ENCODE measurements at regions not wholly inside any gene's neighbourhood (a gene's known extent, or its start where the extent isn't known, plus 50 kb on each side); places are given as distances from the start of the nearest gene placed in this dataset.

DNA sequence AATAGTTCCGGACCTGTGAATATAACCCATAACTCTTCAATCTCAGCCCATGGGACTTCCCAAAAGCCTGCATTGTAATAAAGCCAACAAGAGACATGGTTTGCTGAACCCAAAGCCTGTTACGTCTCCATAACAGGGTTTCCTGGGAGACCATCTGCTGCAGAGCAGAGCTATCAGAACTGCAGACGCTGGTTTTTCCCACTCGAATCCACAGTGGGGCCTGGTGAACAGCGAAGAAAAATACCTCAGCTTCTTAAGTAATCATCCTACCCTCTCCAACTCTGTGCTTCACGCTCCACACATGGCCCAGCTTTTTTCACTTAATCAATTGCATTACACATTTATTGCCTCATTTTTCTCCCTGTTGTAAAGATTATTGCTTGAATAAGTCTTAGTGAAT is 409.5 kb upstream of the GRIA1 start:
- DNase-seq (ENCODE audit: low spot score): no peak
- in situ Hi-C loops (cut with MboI; ENCODE audit: low sequenced_read_pairs, unreplicated experiment): no loop called here
- TF ChIP-seq, protein P1, sequence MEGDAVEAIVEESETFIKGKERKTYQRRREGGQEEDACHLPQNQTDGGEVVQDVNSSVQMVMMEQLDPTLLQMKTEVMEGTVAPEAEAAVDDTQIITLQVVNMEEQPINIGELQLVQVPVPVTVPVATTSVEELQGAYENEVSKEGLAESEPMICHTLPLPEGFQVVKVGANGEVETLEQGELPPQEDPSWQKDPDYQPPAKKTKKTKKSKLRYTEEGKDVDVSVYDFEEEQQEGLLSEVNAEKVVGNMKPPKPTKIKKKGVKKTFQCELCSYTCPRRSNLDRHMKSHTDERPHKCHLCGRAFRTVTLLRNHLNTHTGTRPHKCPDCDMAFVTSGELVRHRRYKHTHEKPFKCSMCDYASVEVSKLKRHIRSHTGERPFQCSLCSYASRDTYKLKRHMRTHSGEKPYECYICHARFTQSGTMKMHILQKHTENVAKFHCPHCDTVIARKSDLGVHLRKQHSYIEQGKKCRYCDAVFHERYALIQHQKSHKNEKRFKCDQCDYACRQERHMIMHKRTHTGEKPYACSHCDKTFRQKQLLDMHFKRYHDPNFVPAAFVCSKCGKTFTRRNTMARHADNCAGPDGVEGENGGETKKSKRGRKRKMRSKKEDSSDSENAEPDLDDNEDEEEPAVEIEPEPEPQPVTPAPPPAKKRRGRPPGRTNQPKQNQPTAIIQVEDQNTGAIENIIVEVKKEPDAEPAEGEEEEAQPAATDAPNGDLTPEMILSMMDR (IDR thresholded peaks at IDR 0.05; ENCODE audit: borderline replicate concordance, control extremely low read depth, extremely low read depth, insufficient read depth, missing control alignments): no peak

DNA sequence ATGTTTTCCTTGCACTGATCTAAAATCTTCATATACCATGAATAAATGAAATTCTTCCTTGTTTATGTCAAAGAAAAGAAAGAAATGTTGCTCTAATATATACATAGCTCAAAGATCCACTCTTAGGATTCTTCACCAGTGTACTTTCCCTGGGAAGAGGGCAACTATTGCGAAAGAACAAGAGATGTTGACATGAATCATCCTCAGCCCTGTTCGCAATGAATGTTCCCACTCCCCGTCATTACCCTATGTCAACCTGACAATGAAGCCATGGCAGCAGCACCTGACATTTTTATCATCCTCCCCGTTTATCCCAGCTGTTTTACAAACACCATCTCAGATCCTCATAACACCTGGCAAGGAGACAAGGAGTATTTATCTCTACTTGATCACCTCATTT is 409.1 kb upstream of the GRIA1 start:
- in situ Hi-C loops (cut with MboI; ENCODE audit: low sequenced_read_pairs, unreplicated experiment): no loop called here
- no peak for DNase-seq (ENCODE audit: low spot score)
- TF ChIP-seq, protein P1 (IDR thresholded peaks at IDR 0.05; ENCODE audit: borderline replicate concordance, control extremely low read depth, extremely low read depth, insufficient read depth, missing control alignments): no peak

DNA sequence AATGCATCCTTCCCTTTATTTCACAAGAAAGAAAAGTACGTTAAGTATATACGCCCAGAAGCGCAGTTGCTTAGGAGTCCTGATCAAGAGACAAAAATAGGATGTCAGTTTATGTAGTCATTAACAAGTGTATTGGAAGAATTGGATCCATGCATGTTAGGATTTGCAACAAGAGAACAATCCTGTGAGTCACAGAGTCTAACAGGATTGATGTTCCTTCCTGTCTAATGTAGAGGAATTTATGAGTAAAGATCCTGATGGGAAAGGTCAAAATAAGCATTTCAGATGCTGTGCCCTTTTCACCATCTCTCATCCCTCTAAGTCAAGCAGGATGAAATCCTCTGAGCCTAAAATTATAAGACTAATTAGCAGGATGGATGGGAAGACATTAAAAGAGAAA is 406.0 kb upstream of the GRIA1 start:
- DNase-seq (ENCODE audit: low spot score): no peak
- in situ Hi-C loops (cut with MboI; ENCODE audit: low sequenced_read_pairs, unreplicated experiment): no loop called here
- TF ChIP-seq, protein P1 (IDR thresholded peaks at IDR 0.05; ENCODE audit: borderline replicate concordance, control extremely low read depth, extremely low read depth, insufficient read depth, missing control alignments): no peak

DNA sequence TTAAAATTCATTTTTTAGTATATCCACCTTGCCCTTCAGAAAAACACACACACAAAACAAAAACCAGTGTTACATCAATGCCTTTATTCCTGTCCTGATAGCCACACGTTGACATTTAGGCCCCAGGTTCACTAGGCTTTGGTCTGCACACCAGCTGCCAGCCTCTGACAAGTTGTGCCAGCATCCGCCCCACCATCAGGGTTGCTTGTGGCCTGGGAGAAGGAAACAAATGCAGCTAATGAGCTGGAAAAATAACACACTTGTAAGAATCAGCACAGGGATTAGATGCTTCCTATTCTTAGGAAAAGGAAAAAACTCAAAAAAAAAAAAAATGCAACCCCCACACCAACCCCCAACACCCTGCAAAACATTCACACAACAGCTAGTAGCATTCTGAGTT is 404.0 kb upstream of the GRIA1 start:
- TF ChIP-seq, protein P1 (IDR thresholded peaks at IDR 0.05; ENCODE audit: borderline replicate concordance, control extremely low read depth, extremely low read depth, insufficient read depth, missing control alignments): no peak
- in situ Hi-C loops (cut with MboI; ENCODE audit: low sequenced_read_pairs, unreplicated experiment): no loop called here
- no peak for DNase-seq (ENCODE audit: low spot score)

DNA sequence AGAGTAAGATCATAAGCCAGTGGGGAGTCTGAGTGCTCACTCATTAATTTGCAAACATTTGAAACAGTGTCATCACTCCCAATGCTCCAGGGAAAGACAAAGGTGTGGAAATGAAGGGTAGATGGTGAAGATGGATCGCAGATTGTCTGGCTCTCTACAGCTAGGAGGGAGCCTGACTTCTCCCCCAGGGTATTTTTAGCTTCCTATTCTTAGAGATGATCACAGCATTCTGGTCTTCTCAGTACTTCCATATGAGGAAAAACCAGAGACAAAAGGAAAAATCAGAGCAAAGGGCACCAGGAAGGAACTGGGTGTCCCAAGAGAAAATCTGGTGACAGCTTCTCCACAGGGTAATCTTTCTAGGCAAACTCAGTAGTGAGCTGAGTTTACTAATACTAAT is 401.9 kb upstream of the GRIA1 start:
- in situ Hi-C loops (cut with MboI; ENCODE audit: low sequenced_read_pairs, unreplicated experiment): no loop called here
- TF ChIP-seq, protein P1 (IDR thresholded peaks at IDR 0.05; ENCODE audit: borderline replicate concordance, control extremely low read depth, extremely low read depth, insufficient read depth, missing control alignments): no peak
- no peak for DNase-seq (ENCODE audit: low spot score)

DNA sequence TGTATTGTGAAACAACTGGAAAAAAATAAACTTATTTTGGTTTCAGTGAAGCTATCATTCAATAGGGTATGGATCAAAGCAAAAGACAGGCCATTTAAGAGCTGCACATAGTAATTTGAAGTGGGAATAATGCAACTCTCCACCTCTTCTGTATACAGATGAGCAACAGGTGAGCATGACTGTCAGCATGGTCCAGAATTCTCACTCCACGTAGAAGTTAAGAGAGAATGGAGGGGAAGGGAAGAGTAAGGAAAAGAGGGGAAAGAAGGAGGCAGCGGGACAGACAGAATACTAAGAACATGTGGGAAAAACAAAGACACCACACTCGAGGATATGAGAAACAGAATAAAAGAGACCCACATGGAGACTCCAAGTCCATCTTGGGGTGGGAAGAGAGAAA is 396.1 kb upstream of the GRIA1 start:
- no peak for DNase-seq (ENCODE audit: low spot score)
- TF ChIP-seq, protein P1 (IDR thresholded peaks at IDR 0.05; ENCODE audit: borderline replicate concordance, control extremely low read depth, extremely low read depth, insufficient read depth, missing control alignments): no peak
- in situ Hi-C loops (cut with MboI; ENCODE audit: low sequenced_read_pairs, unreplicated experiment): no loop called here

DNA sequence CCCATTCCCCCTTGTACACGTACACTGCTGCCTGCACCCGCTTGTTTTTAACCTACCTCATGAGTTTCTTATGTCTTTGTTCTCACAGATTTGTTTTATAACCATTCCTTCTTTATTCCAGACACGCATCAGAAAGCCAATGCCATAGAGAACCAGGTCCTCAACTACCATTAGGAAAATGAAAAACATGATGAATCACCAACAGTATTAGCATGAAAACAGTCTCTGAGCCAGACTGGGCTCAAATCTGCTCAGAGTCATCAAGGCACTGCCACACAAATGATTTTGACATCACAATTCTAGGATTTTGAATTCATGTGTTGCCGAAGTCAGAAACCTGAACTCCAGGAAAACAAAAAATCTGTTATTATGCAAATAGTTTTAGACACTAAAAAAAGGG is 394.1 kb upstream of the GRIA1 start:
- in situ Hi-C loops (cut with MboI; ENCODE audit: low sequenced_read_pairs, unreplicated experiment): no loop called here
- TF ChIP-seq, protein P1 (IDR thresholded peaks at IDR 0.05; ENCODE audit: borderline replicate concordance, control extremely low read depth, extremely low read depth, insufficient read depth, missing control alignments): no peak
- DNase-seq (ENCODE audit: low spot score): no peak
